H9 (cell line): ENCODE measurements at regions not wholly inside any gene's neighbourhood (a gene's known extent, or its start where the extent isn't known, plus 50 kb on each side); places are given as distances from the start of the nearest gene placed in this dataset.

Experiments
- DNase-seq: peaks from one replicate; pipeline ENCODE4 v3.0.0-alpha.2; 2017
- H2AFZ ChIP-seq: one replicate; pipeline ENCODE4 v1.6.1; 2013; ENCODE audit warnings: mild to moderate bottlenecking, low read length, control low read depth, moderate library complexity
- H2AK5ac ChIP-seq: 2 replicates; pipeline ENCODE4 v1.6.1; 2013; ENCODE audit warnings: low read length, control low read depth, mixed read lengths; ENCODE audit not compliant: insufficient read length
- H2BK120ac ChIP-seq: one replicate; pipeline ENCODE4 v1.6.1; 2013; ENCODE audit warnings: low read depth, mild to moderate bottlenecking, low read length, control low read depth, inconsistent platforms; ENCODE audit not compliant: poor library complexity, severe bottlenecking
- H2BK12ac ChIP-seq: 2 replicates; pipeline ENCODE4 v1.6.1; 2013; ENCODE audit warnings: low read length, control low read depth, mixed read lengths, low read depth; ENCODE audit not compliant: insufficient read length
- H2BK15ac ChIP-seq: 2 replicates; pipeline ENCODE4 v1.6.1; 2013; ENCODE audit warnings: low read depth, low read length, control low read depth
- H2BK20ac ChIP-seq: one replicate; pipeline ENCODE4 v1.6.1; 2013; ENCODE audit warnings: low read depth, mild to moderate bottlenecking, low read length, control low read depth, inconsistent platforms; ENCODE audit not compliant: poor library complexity, severe bottlenecking
- H2BK5ac ChIP-seq: 2 replicates; pipeline ENCODE4 v1.6.1; 2013; ENCODE audit warnings: low read length, control low read depth, mixed read lengths; ENCODE audit not compliant: insufficient read length
- H3K14ac ChIP-seq: 2 replicates; pipeline ENCODE4 v1.6.1; 2013; ENCODE audit warnings: low read length, control low read depth; ENCODE audit not compliant: insufficient read depth
- H3K18ac ChIP-seq: 2 replicates; pipeline ENCODE4 v1.6.1; 2013; ENCODE audit warnings: low read depth, mild to moderate bottlenecking, mixed read lengths, low read length, control low read depth; ENCODE audit not compliant: insufficient read length
- H3K23ac ChIP-seq: 2 replicates; pipeline ENCODE4 v1.6.1; 2013; ENCODE audit warnings: low read length, control low read depth, mixed read lengths, low read depth; ENCODE audit not compliant: insufficient read length
- H3K23me2 ChIP-seq: 2 replicates; pipeline ENCODE4 v1.6.1; 2013; ENCODE audit warnings: low read depth, mild to moderate bottlenecking, mixed read lengths, low read length, control low read depth; ENCODE audit not compliant: insufficient read length, poor library complexity, severe bottlenecking
- H3K27ac ChIP-seq: 2 replicates; pipeline ENCODE4 v1.5.1; 2013; ENCODE audit warnings: low read length, control low read depth, mixed read lengths, low read depth; ENCODE audit not compliant: insufficient read length
- H3K27me3 ChIP-seq: 2 replicates; pipeline ENCODE4 v1.6.1; 2013; ENCODE audit warnings: low read length, control low read depth, inconsistent platforms; ENCODE audit not compliant: insufficient read depth
- H3K4ac ChIP-seq: 2 replicates; pipeline ENCODE4 v1.6.1; 2013; ENCODE audit warnings: low read depth, mild to moderate bottlenecking, control low read depth, inconsistent platforms, low read length, moderate library complexity
- H3K4me1 ChIP-seq: 2 replicates; pipeline ENCODE4 v1.6.1; 2013; ENCODE audit warnings: low read length, control low read depth, inconsistent platforms; ENCODE audit not compliant: insufficient read depth
- H3K4me2 ChIP-seq: 2 replicates; pipeline ENCODE4 v1.6.1; 2013; ENCODE audit warnings: low read length, control low read depth, mixed read lengths; ENCODE audit not compliant: insufficient read length, insufficient read depth
- H3K56ac ChIP-seq: 2 replicates; pipeline ENCODE4 v1.6.1; 2013; ENCODE audit warnings: low read depth, mild to moderate bottlenecking, mixed read lengths, low read length, control low read depth; ENCODE audit not compliant: insufficient read length
- H3K79me1 ChIP-seq: 2 replicates; pipeline ENCODE4 v1.6.1; 2013; ENCODE audit warnings: low read depth, mild to moderate bottlenecking, moderate library complexity, low read length, control low read depth, inconsistent platforms; ENCODE audit not compliant: insufficient read depth, poor library complexity, severe bottlenecking
- H3K79me2 ChIP-seq: 2 replicates; pipeline ENCODE4 v1.6.1; 2013; ENCODE audit warnings: low read length, control low read depth, inconsistent platforms; ENCODE audit not compliant: insufficient read depth
- H3K9ac ChIP-seq: 2 replicates; pipeline ENCODE4 v1.6.1; 2013; ENCODE audit warnings: low read length, control low read depth, mixed read lengths; ENCODE audit not compliant: insufficient read length; ENCODE audit errors: extremely low read depth
- H3K9me3 ChIP-seq: one replicate; pipeline ENCODE4 v1.6.1; 2013; ENCODE audit warnings: low read depth, low read length, inconsistent platforms; ENCODE audit not compliant: control insufficient read depth
- H3T11ph ChIP-seq: one replicate; pipeline ENCODE4 v1.6.1; 2013; ENCODE audit warnings: mild to moderate bottlenecking, low read length, control low read depth, inconsistent platforms
- H4K20me1 ChIP-seq: one replicate; pipeline ENCODE4 v1.6.1; 2013; ENCODE audit not compliant: control insufficient read depth, insufficient read length, insufficient read depth
- H4K5ac ChIP-seq: 2 replicates; pipeline ENCODE4 v1.6.1; 2013; ENCODE audit warnings: low read depth, mild to moderate bottlenecking, mixed read lengths, low read length, control low read depth; ENCODE audit not compliant: insufficient read length
- H4K8ac ChIP-seq: replicated peaks from 2 replicates; pipeline ENCODE4 v1.6.1; 2013; ENCODE audit warnings: low read length, control low read depth, mixed read lengths, low read depth; ENCODE audit not compliant: insufficient read length
- H4K91ac ChIP-seq: 2 replicates; pipeline ENCODE4 v1.6.1; 2013; ENCODE audit warnings: low read depth, mild to moderate bottlenecking, moderate library complexity, mixed read lengths, low read length, control low read depth; ENCODE audit not compliant: insufficient read length
- H3K27ac Mint-ChIP-seq, 3 experiments: 2 replicates in 2 of 3; 3 replicates in 1 of 3; pipeline ENCODE4 v1.8.0; 2020 to 2021; ENCODE audit warnings: mixed read lengths in 3 of 3, mild to moderate bottlenecking in 1 of 3, moderate library complexity in 1 of 3
- H3K27me3 Mint-ChIP-seq: 2 replicates; pipeline ENCODE4 v1.8.0; 2021; ENCODE audit warnings: low read depth, mild to moderate bottlenecking, moderate library complexity, mixed read lengths
- H3K36me3 Mint-ChIP-seq, 3 experiments: 2 replicates in 2 of 3; 3 replicates in 1 of 3; pipeline ENCODE4 v1.8.0; 2020 to 2021; ENCODE audit warnings: low read depth in 3 of 3, mixed read lengths in 3 of 3; ENCODE audit not compliant: insufficient read depth in 1 of 3
- H3K4me1 Mint-ChIP-seq, 2 experiments: 2 replicates each; pipeline ENCODE4 v1.8.0; 2020; ENCODE audit warnings: mixed read lengths in 2 of 2
- H3K4me3 Mint-ChIP-seq, 2 experiments: 2 replicates in 1 of 2; 3 replicates in 1 of 2; pipeline ENCODE4 v1.8.0; 2020 to 2021; ENCODE audit warnings: mild to moderate bottlenecking in 2 of 2, mixed read lengths in 2 of 2, moderate library complexity in 1 of 2
- H3K9me3 Mint-ChIP-seq, 2 experiments: 2 replicates in 1 of 2; 3 replicates in 1 of 2; pipeline ENCODE4 v1.8.0; 2020; ENCODE audit warnings: mild to moderate bottlenecking in 2 of 2, mixed read lengths in 2 of 2, moderate library complexity in 1 of 2
- CTCF ChIP-seq: fragments of 200-600 bp; sonication (generic); conservative IDR thresholded peaks from 3 replicates; pipeline ENCODE4 v1.8.0; 2021; ENCODE audit warnings: antibody characterized with exemption, mild to moderate bottlenecking
- WGBS: extraction: QIAGEN DNeasy Blood & Tissue Kit; methylation state at CpG from one replicate; pipeline ENCODE4 v1.1.7; 2013; ENCODE audit warnings: missing lambda C conversion rate, low lambda C conversion rate, mixed read lengths; ENCODE audit not compliant: insufficient read length; ENCODE audit errors: extremely low coverage; 5-methylcytosine and 5-hydroxymethylcytosine counted together

- Histone ChIP-seq H3K18ac (no peak overlapping the region), H3T11ph (no peak overlapping the region), H3K27me3 (no peaks in the 10 kb centered on the region; the same call in 1 of the 2 replicates), H3K9me3 (no peaks in the 10 kb centered on the region), H2BK5ac (no peak overlapping the region), H2BK15ac (no peak overlapping the region), H3K23ac (no peak overlapping the region), H4K5ac (no peak overlapping the region), H3K56ac (no peak overlapping the region), H4K8ac (no peak overlapping the region), H3K4me2 (no peak overlapping the region), H3K23me2 (no peaks in the 10 kb centered on the region), H3K79me1 (no peaks in the 10 kb centered on the region), H3K27ac (no peak overlapping the region), H3K4me1 (peaks cover 6% of the 10 kb centered on the region; the same call in 1 of the 2 replicates), H2AK5ac (no peak overlapping the region), H2BK12ac (no peak overlapping the region), H3K79me2 (no peaks in the 10 kb centered on the region), H3K9ac (no peak overlapping the region), H3K4ac (no peak overlapping the region), H2AFZ (no peak overlapping the region), H3K14ac (no peak overlapping the region), H4K91ac (no peak overlapping the region), H2BK20ac (no peak overlapping the region), H2BK120ac (no peak overlapping the region), H4K20me1 (no peaks in the 10 kb centered on the region)
- DNase-seq: no peak
- Mint-ChIP-seq H3K27me3 (peaks cover 81% of the 10 kb centered on the region), H3K27ac (no peak overlapping the region), H3K9me3 (no peaks in the 10 kb centered on the region; a peak in 2 of 5 replicates), H3K4me1 (peaks cover 45 to 57% of the 10 kb centered on the region in 2 experiments), H3K36me3 (no peaks in the 10 kb centered on the region), H3K4me3 (no peak overlapping the region)
- no peak for TF ChIP-seq CTCF
- WGBS: no CpG with 5 or more reads among the region's 10 CpGs
Observed at GRCh38 chr16:86343796-86344585, 166.3 kb upstream of the FOXF1 start.
